ENCODE measurements at regions not wholly inside any gene's neighbourhood (a gene's known extent, or its start where the extent isn't known, plus 50 kb on each side); places are given as distances from the start of the nearest gene placed in this dataset.

- Histone ChIP-seq H3K27me3 (no peaks in the 10 kb centered on the region), H3K4me1 (no peaks in the 10 kb centered on the region), H3K9me3 (peaks cover 0 to 5% (median 0%) of the 10 kb centered on the region in 12 donors), H3K36me3 (no peaks in the 10 kb centered on the region), H3K27ac (no peak overlapping the region), H3K4me3 (no peak overlapping the region)
- 52 to 92% (median 66%) methylated on average over 2 of the region's 2 CpGs for WGBS, 4 donors
- no peak for DNase-seq
- intact Hi-C loops (cut with DNase I) = loop anchor here in 1 of 10 donors (10.0 kb wide), 1 partner anchor 59 kb away; no protein-coding TSS in a partner anchor
- TF ChIP-seq POLR2A (IDR thresholded peaks at IDR 0.05) (no peak), CTCF (IDR thresholded peaks at IDR 0.05) (no peak)
- no peak for ATAC-seq
Measured at GRCh38 chr9:7286101-7286500, 513.5 kb downstream of the DMAC1 start.

GRCh38 chr9:7285199-7285598 is 514.4 kb downstream of the DMAC1 start:
- H3K4me3 ChIP-seq = no peak overlapping the region
- ATAC-seq (no peak), DNase-seq (no peak)
- no peaks in the 10 kb centered on the region for H3K27me3 ChIP-seq
- 43 to 76% (median 71%) methylated on average over 5 of the region's 5 CpGs for WGBS, 4 donors
- no peak overlapping the region for H3K27ac ChIP-seq
- no peak for TF ChIP-seq CTCF (IDR thresholded peaks at IDR 0.05)
- intact Hi-C loops (cut with DNase I) = loop anchor here in 1 of 10 donors (10.0 kb wide), 1 partner anchor 60 kb away; no protein-coding TSS in a partner anchor
- no peaks in the 10 kb centered on the region for H3K4me1 ChIP-seq
- peaks cover 0 to 5% (median 0%) of the 10 kb centered on the region in 12 donors for H3K9me3 ChIP-seq
- no peaks in the 10 kb centered on the region for H3K36me3 ChIP-seq

GRCh38 chr9:7284517-7284916 is 515.1 kb downstream of the DMAC1 start:
- H3K27ac ChIP-seq = no peak overlapping the region
- DNase-seq (no peak), ATAC-seq (no peak)
- intact Hi-C loops (cut with DNase I) = loop anchor here in 1 of 10 donors (10.0 kb wide), 1 partner anchor 60 kb away; no protein-coding TSS in a partner anchor
- peaks cover 0 to 5% (median 0%) of the 10 kb centered on the region in 12 donors for H3K9me3 ChIP-seq
- H3K4me1 ChIP-seq = no peaks in the 10 kb centered on the region
- no peaks in the 10 kb centered on the region for H3K27me3 ChIP-seq
- TF ChIP-seq POLR2A (IDR thresholded peaks at IDR 0.05) (no peak), CTCF (IDR thresholded peaks at IDR 0.05) (no peak)
- no peaks in the 10 kb centered on the region for H3K36me3 ChIP-seq
- WGBS, 4 donors = 31 to 78% (median 56%) methylated on average over 2 of the region's 2 CpGs
- no peak overlapping the region for H3K4me3 ChIP-seq

GRCh38 chr9:7284117-7284516 is 515.5 kb downstream of the DMAC1 start:
- no peak overlapping the region for H3K4me3 ChIP-seq
- no peak overlapping the region for H3K27ac ChIP-seq
- DNase-seq = no peak
- no peaks in the 10 kb centered on the region for H3K4me1 ChIP-seq
- TF ChIP-seq POLR2A (IDR thresholded peaks at IDR 0.05) (no peak), CTCF (IDR thresholded peaks at IDR 0.05) (no peak)
- 87 to 92% (median 90%) methylated on average over 1 of the region's 1 CpG for WGBS, 4 donors
- H3K9me3 ChIP-seq = peaks cover 0 to 5% (median 0%) of the 10 kb centered on the region in 12 donors
- H3K27me3 ChIP-seq = no peaks in the 10 kb centered on the region
- ATAC-seq = no peak
- no peaks in the 10 kb centered on the region for H3K36me3 ChIP-seq
- intact Hi-C loops (cut with DNase I) = loop anchor here in 1 of 10 donors (10.0 kb wide), 1 partner anchor 61 kb away; no protein-coding TSS in a partner anchor

All from heart left ventricle (tissue), 16 donors.